Globus pallidus (tissue), 1 donor: ENCODE measurements at regions not wholly inside any gene's neighbourhood (a gene's known extent, or its start where the extent isn't known, plus 50 kb on each side); places are given as distances from the start of the nearest gene placed in this dataset.

Experiments used
- DNase-seq: peaks from one replicate; pipeline ENCODE4 v3.0.0-alpha.2; 2015; ENCODE audit warnings: low spot score

DNA sequence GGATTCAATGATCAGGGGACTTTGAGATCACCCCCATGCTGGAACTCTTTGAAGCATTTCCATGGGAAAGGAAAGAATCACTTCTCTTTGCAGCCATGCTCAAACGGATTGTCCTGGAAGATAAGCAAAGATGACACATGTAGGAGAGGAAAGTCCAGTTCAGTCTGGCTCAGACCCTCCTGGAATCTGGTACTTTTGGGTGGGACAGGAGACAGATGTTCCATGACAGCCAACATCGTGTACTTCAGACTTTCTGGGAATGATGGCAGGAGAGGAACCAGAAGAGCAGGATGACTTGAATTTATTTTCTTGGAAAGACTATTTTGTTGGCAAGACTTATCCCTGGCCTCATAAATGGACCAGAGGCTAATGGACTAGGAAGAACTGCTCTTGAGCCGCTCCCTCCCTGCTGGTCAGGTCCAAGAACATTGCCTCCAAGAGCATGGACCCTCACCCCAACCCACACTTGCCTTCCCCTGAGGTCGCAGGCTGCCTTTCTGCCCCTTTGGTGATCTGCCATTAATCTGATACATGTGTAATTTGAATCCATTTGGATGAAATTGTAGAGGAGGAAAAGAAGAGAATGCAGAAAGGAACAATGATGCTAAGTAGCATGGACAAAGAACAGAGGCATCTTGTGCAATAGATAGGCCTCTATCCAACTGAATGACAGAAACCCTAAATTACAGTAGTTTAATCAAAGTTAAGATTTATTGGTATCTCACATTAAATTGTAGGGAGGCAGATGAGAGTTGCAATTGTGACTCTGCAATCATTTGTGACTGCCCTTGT is 201.0 kb downstream of the SNX19 start:
- no peak for DNase-seq

GRCh38 chr11:130715877-130716220 is 200.4 kb downstream of the SNX19 start:
- no peak for DNase-seq

DNA sequence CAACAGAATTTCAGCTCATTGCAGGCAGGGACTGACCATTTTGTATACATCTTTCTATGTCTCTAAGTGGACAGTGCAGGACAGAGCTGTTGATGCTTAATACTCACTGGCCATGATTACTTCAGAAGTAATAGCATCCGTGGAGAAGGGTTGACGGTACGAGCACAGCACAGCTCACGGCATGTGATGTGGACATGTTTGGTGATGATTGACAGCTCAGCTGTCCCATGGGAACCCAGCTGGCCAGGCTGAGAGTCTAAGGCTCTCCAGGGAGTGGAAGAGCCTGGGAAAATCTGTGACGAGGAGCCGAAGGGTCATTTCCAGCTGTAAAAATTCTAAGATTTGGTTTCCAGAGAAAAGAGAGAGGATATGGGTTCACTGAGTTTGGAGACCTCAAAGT is 198.2 kb downstream of the SNX19 start:
- DNase-seq = no peak

- no peak for DNase-seq
Observed at GRCh38 chr11:130719220-130719915, 196.9 kb downstream of the SNX19 start.

DNA sequence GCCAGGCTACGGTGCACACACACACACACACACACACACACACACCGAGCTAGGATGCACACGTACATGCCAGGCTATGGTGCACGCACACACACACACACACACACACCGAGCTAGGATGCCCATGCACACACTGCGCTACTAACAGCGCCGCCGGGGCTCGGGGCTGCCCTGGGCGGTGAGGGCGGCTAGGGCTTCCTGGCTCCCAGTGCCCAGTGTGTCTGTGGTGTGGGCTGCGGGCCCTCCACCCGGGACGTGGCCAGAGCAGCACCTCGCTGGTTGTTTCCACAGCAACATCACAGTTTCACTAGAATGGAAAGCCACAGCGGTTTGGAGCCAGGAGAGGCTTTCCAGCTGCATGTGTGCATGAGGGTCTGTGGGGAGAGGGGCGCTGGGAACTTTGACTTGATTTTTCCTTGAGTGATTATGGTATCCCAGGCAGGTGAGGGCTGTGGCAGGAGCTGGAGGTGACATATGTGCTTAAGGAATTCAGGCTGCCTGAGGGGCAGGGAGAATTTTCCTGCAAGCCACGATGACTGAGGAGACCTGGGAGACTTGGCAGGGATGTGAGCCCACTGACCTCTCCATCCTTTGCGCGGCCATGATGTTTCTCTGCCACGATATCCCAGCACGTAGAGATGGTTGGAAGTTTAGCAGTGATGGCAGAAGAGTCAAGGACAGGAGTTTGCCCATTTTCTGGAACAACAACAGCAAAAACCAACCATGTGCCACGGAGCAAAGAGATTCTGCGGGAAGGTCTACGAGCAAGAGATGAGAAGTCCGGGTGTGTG is 195.9 kb downstream of the SNX19 start:
- no peak for DNase-seq

DNA sequence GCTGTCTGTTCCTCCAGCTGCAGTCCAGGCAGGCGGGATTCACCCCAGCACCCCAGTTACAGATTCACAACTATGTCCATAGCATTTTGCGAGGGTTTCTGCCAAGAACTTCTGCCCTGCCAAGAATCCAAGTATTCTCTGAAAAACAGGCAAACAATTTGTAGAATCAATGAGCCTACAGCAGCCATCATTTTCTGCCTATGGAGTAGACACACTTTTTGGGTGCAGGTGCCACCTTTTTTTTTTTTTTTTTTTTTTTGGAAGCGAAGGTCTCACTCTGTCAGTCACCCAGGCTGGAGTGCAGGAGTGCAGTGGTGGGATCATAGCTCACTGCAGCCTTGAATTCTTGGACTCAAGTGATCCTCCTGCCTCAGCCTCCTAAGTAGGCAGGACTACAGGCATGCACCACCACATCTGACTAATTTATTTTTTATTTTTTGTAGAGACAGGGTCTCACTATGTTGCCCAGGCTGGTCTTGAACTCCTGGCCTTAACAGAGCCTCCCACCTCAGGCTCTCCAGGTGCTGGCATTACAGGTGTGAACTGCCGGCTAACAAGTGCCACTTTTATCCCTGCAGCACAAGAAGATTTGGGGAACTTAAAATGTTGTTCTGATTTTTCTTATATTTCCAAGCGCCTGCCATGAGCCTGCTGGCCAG is 195.1 kb downstream of the SNX19 start:
- DNase-seq = no peak

GRCh38 chr11:130721736-130722135 is 194.5 kb downstream of the SNX19 start:
- DNase-seq = no peak

GRCh38 chr11:130722401-130722800 is 193.9 kb downstream of the SNX19 start:
- no peak for DNase-seq

DNA sequence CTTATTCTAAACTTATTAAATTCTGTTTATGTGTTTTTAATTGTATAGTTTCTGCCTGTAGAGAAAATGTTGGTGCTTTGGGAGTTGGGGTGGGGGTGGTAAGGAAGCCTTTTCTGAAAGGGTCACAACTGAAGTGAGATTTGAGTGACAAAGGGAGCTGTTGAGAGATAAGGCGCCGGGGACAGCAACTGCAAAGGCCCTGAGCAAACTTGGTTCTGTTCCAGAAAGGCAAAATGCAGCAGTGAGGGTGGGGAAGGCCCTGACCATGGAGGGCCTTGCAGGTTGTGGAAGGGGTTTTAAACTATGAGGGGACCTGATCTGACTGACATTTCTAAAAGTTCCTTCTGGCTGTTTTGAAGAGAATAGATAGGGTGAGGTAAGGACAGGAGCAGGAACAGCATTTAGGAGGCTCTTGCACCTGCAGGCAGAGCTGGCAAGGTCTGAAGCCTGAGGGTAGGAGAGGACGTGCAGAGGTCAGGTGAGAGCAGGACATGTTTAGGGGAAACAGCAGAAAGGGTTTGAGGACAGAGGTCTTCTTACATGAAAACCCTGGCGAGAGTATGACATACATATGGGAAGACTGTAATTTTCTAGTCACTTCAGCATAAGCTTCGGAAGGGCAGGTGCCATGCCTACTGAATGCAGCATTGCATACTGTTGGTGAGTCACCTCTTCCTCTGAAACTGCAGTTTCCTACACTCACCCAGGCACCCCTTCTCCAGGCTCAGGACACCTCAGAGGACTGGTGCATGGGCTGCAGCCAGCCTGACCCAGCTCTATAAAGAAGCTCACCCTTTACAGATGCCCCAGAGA is 190.7 kb downstream of the SNX19 start:
- DNase-seq = no peak

DNA sequence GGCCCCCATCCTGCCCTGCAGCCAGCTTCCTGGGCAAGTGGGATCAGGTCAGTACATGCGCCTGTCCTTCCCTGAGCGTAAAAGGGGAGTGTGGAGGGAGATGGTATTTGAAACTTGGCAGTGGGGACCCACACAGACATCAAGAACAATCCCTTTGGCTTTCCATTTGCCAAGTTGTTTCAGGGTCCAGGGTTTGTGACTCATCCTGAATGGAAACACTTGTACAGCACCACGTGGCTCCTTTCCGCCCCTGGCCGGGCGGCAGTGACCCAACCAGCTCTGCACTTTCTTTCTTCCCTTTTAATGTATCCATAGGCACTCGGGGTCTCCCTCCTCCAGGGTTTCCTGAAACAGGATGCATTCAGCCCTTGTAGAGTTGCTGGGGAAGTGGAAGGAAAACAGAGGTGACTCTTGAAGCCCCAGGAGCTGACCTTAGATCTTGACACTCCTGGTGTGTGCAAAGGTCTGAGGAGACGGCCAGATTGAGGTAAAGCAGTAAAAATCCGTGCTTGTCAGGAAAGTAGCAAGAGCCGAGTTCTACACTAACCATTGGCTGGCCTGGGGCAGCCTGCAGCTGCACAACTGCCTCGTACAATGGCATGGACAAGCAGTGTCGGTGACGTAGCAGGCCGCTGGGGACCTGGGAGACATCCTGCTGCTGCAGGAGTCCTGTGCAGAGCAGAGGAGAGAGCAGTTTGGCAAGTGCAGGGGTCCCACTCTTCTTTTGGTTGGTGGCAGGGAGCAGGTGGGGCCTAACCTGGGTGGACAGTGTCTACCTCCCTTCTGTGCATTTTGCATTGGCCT is 189.8 kb downstream of the SNX19 start:
- DNase-seq = no peak

GRCh38 chr11:130727157-130728119 is 188.8 kb downstream of the SNX19 start:
- DNase-seq = no peak

DNA sequence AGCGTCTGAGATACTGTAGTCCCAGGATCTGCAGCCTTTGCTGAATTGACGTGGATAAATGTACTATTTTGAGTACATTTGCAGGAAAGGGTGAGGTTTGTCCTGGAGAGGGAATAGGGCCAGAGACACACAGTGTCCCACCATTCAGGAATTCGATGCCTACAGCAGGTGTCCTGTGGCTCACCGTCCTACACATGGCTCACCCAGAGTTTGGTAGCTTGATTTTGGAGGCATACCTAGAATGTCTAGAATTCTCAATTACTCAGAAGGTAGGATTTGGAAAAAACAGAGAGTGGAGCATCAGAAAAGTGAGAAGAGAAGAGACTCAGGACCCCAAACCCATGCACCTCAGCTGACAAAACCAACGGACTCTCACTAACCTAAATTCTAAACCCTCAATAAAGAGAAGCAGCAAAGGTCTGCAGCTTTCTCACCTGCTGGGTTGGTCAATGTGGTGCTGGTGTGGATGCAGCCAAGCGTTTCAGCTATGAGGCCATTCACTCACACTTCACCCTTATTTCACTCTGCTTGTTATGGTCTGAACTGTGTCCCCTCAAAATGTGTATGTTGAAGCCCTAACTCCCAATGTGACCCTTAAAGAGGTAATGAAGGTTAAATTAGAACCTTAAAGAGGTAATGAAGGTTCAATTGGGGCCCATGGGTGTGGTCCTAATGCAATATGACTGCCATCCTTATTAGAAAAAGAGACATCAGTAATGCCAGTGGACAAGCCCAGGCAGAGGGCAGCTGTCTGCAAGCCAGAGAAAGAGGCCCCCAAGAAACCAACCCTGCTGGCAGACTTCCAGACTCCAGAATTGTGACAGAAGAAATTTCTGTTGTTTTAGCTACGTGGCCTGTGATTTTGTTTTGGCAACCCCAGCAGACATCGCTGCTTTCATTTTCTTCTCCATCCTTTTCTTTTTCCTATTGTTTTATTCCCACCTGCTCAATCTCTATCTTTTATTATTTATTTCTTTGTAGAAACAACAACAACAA is 187.8 kb downstream of the SNX19 start:
- no peak for DNase-seq

DNA sequence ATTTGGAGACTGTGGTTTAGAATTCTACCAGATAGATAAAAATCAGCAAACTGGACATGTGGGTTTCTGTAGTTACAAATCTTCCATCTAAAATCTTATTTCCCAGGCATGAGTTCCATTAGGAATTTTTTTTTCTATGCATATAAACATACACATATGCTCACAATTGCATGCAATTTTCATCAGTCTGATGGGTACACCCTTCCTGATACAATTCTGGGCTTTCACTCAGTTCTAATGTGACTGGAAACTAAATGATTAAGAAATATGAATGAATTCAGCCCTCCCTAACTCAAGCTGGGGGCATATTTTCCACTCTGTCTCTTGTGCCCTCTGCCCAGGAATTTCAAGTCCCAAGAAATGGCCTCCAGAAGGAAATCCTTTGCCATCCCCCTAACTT is 187.1 kb downstream of the SNX19 start:
- no peak for DNase-seq

DNA sequence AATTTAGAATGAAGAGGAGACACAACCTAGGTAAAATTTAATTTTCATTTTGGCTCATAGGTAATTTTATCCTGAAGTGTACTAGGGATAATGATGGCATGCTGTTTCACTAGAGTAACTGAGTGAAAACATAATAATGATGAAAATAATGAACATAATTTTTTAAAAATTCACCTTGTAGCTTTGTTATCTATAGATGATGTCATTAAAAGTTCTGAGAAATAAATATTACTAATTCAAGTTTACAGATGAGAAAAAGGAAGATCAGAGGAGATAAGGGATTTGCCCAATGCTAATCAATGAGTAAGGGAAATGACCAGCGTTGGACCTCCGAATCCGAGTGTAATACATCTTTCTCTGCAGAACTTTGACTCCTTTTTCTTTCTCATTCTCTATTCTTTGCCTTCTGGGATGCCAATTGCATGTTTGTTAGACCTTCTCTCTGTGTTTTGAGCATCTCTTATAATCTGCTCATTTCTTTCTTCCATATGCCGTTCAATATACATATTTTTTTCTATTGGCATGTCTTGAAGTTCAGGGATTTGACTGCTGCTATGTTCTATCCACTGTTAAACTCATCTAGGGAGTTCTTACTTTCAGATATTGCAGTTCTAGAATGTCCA is 186.5 kb downstream of the SNX19 start:
- DNase-seq = no peak

DNA sequence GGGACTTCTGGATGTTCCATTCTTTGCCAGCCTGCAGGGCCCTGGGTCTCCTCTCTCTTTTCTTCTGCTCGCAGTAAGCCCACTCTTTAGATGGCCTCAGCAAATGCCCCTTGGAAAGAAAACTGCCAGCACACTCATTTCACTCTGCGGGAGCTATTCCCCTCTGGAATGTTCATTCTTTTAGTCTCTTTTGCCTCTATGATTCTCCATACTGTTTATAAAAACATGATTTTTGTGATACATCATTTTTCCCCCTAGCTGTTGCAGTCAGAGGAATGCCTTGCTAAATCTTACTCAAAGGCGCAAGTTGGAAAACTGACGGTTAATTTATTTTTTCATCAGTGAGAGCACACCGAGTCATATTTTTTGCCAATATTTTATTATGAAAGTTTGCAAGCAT is 184.9 kb downstream of the SNX19 start:
- no peak for DNase-seq

DNA sequence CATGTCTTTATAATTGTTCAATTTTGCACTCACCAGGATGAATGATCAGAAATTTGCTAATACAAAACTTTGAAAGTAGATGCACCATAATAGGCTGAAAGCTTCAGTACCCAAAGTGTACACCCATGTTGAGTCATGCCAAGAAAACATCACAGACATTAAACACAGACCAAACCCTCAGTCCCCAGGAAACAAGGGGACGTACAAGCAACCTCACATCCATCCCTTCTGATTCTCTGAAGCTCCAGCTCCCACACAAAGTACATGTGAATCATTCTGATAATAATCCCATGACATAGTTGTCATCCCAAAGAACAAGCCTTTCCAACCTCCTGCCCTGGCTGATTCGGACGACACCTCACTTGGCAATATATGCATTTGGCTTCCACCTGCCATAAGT is 183.8 kb downstream of the SNX19 start:
- DNase-seq = no peak

DNA sequence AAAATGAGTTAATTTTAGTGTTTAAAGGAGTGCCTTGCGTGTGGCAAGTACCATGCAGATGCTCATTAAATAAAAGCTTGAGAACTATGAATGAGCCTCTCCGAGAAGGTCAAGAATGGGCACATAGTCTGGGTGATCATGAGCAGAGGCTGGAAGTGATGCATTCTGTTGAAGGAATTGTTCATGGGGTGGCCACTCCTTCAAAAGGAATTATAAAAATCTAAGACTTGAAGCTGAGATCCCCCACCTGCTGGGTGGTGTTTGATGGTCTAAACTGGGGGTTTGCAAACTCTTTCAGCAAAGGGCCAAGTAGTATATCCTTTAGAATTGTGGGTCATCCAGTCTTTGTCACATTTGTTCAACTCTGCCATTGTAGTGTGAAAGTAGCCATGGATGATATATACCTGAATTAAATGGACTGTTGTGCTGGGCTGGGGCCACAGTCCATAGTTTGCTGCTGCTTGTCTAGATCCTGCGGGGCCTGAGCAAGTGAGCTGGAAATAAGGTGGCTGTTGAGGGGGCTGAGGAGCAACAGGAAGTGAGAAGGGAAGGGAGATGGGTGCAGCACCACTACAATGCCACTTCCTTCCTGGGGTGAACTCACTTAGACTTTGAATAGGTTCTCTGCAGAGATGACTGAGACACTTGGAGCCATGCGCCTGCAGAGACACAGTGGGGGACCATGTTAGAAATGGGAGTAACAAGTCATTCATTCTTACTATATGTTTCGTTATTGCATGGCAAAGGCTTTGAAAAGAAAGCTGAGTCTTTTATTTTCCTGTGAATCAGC is 179.0 kb downstream of the SNX19 start:
- no peak for DNase-seq
